ENCODE measurements at regions not wholly inside any gene's neighbourhood (a gene's known extent, or its start where the extent isn't known, plus 50 kb on each side); places are given as distances from the start of the nearest gene placed in this dataset.

DNA sequence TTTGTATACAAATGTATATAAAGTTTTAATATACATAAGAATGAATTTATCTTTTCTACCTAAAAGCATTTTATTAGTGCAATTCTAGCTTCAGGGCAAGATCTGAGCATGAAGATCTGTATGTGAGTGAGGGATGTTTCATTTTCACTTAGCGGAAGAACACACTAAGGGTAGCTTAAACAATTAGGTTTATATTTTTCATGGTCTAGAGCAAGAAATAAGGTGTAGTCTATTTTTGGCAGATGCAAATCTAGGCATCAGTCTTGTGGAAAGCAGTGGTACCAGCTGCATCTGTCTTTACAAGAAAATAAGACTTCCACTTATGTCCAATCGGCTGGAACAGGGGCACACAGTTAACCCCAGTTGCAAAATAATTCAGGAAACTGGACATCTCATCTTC, 433.3 kb downstream of the ADAM29 start:
- TF ChIP-seq, protein P1, sequence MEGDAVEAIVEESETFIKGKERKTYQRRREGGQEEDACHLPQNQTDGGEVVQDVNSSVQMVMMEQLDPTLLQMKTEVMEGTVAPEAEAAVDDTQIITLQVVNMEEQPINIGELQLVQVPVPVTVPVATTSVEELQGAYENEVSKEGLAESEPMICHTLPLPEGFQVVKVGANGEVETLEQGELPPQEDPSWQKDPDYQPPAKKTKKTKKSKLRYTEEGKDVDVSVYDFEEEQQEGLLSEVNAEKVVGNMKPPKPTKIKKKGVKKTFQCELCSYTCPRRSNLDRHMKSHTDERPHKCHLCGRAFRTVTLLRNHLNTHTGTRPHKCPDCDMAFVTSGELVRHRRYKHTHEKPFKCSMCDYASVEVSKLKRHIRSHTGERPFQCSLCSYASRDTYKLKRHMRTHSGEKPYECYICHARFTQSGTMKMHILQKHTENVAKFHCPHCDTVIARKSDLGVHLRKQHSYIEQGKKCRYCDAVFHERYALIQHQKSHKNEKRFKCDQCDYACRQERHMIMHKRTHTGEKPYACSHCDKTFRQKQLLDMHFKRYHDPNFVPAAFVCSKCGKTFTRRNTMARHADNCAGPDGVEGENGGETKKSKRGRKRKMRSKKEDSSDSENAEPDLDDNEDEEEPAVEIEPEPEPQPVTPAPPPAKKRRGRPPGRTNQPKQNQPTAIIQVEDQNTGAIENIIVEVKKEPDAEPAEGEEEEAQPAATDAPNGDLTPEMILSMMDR (conservative IDR thresholded peaks at IDR 0.05; ENCODE audit: low read length): no peak
- no peak for TF ChIP-seq EZH2phosphoT487 (IDR thresholded peaks at IDR 0.05; ENCODE audit: borderline replicate concordance)
